CD4-positive, alpha-beta T cell treated with Interferon alpha-2 for 1 hour (primary cell): ENCODE measurements at regions not wholly inside any gene's neighbourhood (a gene's known extent, or its start where the extent isn't known, plus 50 kb on each side); places are given as distances from the start of the nearest gene placed in this dataset.

ENCODE experiments used
- DNase-seq, 2 donors: peaks; one replicate each; pipeline ENCODE4 v3.0.0-alpha.2; 2020 to 2022

DNA sequence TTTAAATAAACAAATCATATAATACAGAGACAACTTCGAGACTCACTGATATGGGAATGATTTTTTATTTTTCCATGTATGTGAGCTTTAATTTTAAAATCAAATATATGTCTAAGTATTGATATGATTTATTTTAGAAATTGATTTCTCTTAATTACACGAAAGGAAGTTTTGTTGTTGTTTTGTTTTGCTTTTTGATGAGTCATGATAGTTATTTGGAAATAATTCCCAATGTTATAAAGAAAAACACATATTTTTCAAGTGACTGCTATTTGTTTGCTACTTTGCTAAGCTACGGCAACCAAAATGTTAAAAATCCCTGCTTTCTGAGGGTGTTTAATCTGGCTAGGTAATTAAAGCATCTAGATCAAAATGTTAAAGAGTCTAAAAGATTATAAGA, 2139.4 kb upstream of the TENM3 start:
- no peak for DNase-seq

DNA sequence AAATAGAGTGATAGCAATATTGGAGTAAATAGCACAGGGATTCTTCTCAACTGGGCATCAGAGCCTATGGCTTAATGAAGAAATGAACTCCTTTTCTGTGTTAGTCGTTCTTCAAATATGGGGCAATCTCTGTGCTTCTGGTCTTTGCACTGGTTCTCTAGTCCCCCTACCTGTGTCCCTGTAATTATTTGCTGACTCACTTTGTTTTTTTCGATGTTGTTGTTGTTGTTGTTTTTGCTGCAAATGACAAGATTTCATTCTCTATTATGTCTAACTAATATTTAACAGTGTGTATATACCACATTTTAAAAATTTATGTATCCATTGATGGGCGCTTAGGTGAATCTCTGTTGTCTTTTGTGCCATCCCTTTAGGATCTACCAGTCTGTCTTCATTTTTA, 2137.8 kb upstream of the TENM3 start:
- DNase-seq, result no peak

DNA sequence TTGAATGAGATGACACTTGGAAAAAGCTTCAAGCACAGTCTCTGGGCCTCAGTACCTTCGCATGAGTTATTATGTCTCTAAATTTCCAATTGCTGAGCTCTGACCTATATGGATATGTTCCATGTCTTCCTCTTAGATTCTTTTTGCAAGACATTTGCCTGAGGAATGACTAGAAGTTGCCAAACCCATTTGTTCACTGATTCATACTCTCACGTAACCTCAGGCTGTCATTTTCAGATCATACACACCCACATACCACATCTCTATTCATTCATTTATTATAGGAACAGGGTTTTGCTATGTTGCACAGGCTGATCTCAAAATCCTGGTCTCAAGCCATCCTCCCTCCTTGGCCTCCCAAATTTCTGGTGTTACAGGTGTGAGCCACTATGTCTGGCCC, 2137.1 kb upstream of the TENM3 start:
- no peak for DNase-seq

DNA sequence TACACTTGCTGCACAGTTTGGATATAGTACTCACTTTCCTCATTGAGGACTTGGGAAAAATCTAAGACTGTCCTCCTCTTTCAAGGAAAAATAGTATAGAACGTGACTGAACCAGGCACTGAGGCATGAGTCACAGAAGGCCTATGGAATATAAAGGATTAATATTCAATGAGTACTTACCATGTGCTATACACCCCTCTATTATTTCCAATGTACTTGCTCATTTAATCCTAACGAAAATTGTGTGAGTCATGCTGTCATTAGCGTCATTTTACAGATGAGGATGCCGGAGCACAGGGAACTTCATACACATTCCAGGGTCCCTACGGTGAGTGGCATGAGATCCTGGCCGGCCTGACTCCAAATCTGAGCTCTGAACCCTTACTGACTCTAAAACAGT, 2136.2 kb upstream of the TENM3 start:
- no peak for DNase-seq

DNA sequence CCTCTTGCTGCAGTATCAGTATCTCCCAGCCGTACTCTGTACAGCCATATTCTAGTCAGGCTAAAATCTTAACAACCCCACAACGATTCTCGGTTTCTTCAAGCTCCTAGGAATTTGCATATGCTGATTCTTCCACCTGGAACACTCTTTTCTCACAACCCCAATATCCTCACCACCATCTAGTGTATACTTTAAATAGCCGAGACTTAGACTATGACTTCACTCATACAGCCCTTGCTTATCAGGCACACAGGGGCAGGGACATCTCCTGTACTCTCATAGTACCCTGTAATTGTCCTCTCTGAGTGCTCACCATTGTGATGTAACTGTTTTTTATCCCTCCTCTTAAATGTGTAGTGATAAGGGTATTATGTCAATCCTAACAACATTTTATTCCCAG, 2126.4 kb upstream of the TENM3 start:
- DNase-seq, result no peak

DNA sequence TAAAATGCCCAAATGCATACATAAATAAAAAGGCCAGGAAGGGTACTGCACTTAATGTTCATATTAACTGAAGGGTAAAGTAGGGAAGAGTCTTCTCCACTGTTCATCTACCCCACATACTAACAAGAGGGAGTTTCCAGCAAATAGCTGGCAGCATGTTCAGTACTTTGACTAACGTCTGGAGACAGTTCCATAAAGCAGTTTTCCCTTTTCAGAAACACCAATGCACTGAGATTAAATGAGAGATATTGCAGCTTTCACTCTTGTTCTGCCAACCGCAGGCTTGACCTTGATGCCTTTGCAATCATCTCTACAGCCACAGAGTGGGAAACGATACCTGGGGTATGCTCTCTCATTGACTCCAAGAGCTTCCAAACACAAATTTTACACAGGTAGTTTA, 2123.1 kb upstream of the TENM3 start:
- DNase-seq, result no peak

DNA sequence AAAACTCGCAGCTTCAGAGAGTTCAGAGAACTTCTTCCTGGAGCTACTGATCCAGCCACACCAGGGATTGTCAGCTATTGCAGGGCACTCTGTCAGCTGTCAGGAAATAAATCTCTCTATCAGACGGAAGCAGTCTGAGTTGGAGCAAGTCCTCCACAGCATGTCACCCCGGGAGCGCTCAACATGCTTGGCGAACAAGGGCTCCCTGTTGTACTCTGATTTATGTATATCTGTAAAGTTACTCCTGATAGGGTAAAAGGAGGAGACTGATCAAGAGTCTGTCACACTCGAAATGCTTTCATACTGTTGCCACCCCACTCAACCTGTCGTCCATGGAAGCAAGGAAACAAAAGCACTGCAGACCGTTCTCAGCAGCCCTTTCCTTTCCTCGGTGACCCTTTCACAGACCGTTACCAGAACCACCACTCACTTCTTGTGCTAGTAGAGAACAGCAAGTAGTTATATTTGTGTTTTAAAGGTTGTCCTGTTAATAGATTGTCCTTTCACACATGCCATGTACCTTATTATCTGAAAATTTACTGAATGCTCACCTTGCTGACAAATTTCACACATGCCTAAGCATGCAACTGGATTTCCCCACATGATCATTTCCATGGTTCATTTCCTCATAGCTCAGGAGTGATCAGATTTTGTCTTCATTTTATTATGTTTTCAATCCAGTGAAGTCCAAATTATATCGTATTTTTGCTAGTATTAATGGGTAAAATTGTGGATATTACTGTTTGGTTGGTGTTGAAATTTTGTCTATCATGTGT, 2108.9 kb upstream of the TENM3 start:
- no peak for DNase-seq

GRCh38 chr4:180141734-180142133, 2101.5 kb upstream of the TENM3 start:
- no peak for DNase-seq

DNA sequence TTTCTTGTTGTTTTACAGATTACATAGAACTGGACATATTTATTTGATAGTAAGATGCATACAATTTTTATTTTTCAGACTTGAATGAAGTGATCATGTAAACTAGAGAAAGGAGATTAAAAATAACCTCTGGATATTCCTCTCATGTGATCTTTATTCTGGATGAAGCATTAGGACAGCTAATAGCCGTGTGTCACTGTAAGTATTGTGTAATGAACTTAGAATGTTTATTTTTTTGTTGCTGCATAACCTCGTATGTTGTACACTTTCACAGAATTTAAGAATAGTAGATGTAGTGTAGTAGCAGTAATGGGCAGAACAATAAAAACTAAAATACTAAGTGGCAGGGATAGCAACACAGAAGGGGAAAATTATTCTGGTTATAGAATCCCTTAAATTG, 2094.5 kb upstream of the TENM3 start:
- DNase-seq, result no peak

DNA sequence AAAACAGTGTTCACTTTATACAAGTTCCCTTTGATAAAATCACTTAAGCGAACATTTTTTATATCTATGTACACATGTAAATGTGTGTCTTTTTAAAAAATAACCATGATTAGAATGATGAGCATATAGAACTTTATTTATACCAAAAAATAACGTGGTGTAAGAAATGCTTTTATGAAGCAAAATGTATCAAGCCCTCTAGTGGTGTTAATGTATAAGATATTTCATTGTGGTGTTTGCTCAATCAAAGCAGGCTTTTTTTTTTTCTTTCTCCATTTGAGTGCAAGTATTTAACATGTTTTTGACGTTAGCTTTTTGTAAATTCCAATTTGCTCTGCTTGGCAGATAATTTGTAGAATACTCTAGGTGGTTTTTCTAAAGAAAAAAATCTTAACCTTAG, 2092.4 kb upstream of the TENM3 start:
- DNase-seq, result no peak

DNA sequence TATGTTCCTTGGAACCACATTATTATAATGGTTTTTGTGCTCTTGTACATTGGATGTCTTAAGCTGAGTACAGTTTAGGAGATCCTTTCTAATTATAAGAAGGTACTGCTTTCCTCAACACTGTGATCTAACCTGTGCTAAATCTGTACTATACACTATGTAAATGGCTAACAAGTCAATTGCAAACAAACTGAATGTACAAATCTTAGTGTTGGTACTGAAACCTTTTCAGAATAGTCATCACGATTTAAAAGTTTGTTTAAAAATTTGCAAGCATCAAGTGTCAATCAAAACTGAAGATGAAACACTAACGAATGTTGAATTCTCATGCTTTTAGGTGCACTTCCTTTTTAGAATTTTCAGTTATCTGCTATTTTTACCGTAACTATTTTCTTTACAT, 2090.4 kb upstream of the TENM3 start:
- no peak for DNase-seq

- no peak for DNase-seq
These were observed 2089.6 kb upstream of the TENM3 start for GRCh38 chr4:180153587-180153986.

- DNase-seq, result no peak
These were observed 2086.5 kb upstream of the TENM3 start for GRCh38 chr4:180156684-180157083.

GRCh38 chr4:180160195-180160983, 2082.8 kb upstream of the TENM3 start:
- DNase-seq, result no peak

DNA sequence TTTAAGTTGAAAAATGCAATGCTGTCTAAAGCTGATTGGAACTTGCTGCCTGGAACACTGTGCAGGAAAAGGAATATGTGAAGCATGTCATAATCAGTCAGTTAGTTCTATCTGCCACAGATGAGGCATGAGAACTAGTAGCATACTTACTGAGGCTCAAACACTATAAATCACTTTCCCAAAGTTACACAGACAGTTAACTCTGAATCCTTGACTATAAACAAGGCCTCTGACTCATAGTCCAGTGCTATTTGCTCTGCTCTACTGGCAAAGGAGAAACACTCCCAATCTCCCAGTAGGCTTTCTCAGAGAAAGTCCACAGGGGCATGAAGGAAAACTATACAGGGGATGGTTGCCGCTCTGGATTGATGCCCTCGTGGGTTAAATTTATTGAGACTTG, 2078.4 kb upstream of the TENM3 start:
- no peak for DNase-seq

DNA sequence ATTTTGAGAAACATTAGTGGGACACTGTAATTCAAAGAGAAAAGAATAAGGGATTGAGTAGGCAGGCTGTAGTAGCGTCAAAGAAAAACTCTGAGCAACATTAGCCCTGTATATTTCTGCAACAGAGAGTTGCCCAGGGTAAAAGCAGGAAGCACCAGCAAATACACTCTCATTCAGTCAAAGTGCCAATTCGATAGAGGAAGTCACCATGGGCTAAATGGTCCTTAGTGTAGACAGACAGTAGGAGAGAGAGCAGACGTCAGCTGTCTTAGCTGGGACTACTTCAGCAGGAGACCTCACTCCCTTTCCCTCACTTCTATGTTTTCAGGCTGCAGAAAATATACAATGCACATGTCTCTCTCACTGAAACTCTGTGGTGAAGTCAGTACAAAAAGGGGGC, 2073.8 kb upstream of the TENM3 start:
- DNase-seq, result no peak

GRCh38 chr4:180169966-180170365, 2073.2 kb upstream of the TENM3 start:
- no peak for DNase-seq

- DNase-seq, result no peak
These were observed 2064.1 kb upstream of the TENM3 start for GRCh38 chr4:180179146-180179545.

- no peak for DNase-seq
These were observed 2053.5 kb upstream of the TENM3 start for GRCh38 chr4:180189666-180190065.

GRCh38 chr4:180190382-180190781, 2052.8 kb upstream of the TENM3 start:
- DNase-seq, result no peak

GRCh38 chr4:180197471-180197870, 2045.7 kb upstream of the TENM3 start:
- DNase-seq, result no peak

- DNase-seq, result no peak
These were observed 2039.9 kb upstream of the TENM3 start for GRCh38 chr4:180203349-180203748.

DNA sequence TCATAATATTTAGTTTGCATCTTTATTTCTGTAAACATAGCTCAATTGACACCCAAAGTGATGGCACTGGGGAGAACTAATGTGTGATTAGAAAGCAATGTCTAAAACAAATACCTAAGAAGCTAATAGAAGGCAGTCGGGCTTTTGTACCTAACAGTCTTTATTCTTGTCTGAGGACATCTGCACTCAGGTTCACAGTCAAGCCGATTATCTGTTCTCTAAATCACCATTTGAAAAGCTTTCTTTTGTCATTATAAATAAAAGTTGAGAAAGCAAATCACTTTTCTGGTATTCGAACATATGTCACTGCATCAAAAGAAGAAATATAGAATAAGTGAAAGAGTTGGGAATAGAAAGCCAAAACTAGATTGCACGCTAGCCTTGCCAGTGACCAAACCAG, 2037.9 kb upstream of the TENM3 start:
- no peak for DNase-seq

DNA sequence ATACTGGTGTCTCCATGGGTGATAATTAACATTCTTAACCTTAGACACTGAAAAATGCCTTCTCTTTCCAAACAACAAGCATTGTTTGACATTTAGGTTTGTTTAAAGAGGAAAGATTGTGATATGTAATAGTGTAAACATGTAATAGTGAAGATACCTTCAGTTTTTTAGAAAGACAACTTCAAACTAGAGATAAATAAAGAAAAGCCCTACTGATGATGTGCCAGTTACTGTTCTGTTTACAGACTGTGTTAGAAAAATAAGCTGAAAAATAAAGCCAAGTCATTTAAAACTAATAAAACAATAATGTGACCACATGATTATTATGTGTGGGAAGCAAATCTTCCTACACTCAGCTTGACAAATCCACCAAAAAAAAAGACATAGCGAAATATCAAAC, 2035.3 kb upstream of the TENM3 start:
- DNase-seq, result no peak

DNA sequence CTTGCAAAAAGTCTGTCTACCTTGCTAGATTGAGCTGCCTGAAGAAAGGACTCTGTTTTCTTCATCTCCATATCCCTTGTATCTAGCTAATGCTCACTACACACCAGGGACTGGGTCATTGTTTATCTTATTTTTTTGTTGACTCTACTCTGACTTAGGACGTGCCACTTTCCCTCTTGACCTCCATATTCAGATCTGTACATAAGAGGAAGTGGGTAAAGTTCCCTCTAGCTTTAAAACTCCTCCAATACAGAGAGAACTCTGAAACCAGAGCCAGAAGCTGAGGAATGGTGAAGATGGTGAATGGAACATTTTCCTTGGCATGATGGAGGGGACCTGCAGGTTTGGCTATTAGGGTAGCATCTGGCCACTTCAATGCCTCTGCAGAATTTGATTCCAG, 2026.1 kb upstream of the TENM3 start:
- DNase-seq, result no peak
